ENCODE measurements at regions not wholly inside any gene's neighbourhood (a gene's known extent, or its start where the extent isn't known, plus 50 kb on each side); places are given as distances from the start of the nearest gene placed in this dataset.
A peak's percentile ranks its signal among the peaks of the same experiment; 100 is the strongest.

GRCh38 chr16:49201118-49201517, 80.5 kb downstream of the CBLN1 start:
- H3K4me3 ChIP-seq = no peak overlapping the region
- DNase-seq = no peak
- no peaks in the 10 kb centered on the region for H3K27me3 ChIP-seq
- in situ Hi-C loops (cut with MboI; ENCODE audit: low pct_ligation_motif_present in 1 of 4, low pct_unique_long_range_greater_than_20kb in 1 of 4, low sequenced_read_pairs in 3 of 4) (no loop called here), intact Hi-C loops (cut with DNase I; ENCODE audit: low total_unique reads) (no loop called here)
- no peaks in the 10 kb centered on the region for H3K4me1 ChIP-seq
- no peak overlapping the region for H3K27ac ChIP-seq
- 69% methylated on average over 1 of the region's 1 CpG; no CpG with 5 or more reads in 1 of the 2 donors for WGBS, 2 donors (ENCODE audit: low coverage in 1 of 2)
- no peaks in the 10 kb centered on the region for H3K36me3 ChIP-seq
- H3K9me3 ChIP-seq = no peaks in the 10 kb centered on the region
- TF ChIP-seq CTCF (IDR thresholded peaks at IDR 0.05) (no peak), EP300 (IDR thresholded peaks at IDR 0.05; ENCODE audit: low read depth) (no peak), POLR2AphosphoS5 (IDR thresholded peaks at IDR 0.05) (no peak), POLR2A (IDR thresholded peaks at IDR 0.05) (no peak)

- Histone ChIP-seq H3K36me3 (no peaks in the 10 kb centered on the region), H3K9me3 (no peaks in the 10 kb centered on the region), H3K4me3 (no peak overlapping the region), H3K27ac (no peak overlapping the region), H3K27me3 (no peaks in the 10 kb centered on the region), H3K4me1 (no peaks in the 10 kb centered on the region)
- in situ Hi-C loops (cut with MboI; ENCODE audit: low pct_ligation_motif_present in 1 of 4, low pct_unique_long_range_greater_than_20kb in 1 of 4, low sequenced_read_pairs in 3 of 4) (no loop called here), intact Hi-C loops (cut with DNase I; ENCODE audit: low total_unique reads) (no loop called here)
- WGBS, 2 donors (ENCODE audit: low coverage in 1 of 2) = 86 to 96% methylated on average over 4 to 8 of the region's 8 CpGs
- DNase-seq = no peak
- no peak for TF ChIP-seq EP300 (IDR thresholded peaks at IDR 0.05; ENCODE audit: low read depth)
These were observed 81.3 kb downstream of the CBLN1 start for GRCh38 chr16:49200223-49200820.

GRCh38 chr16:49195237-49195548, 86.4 kb downstream of the CBLN1 start:
- Histone ChIP-seq H3K4me3 (no peak overlapping the region), H3K9me3 (no peaks in the 10 kb centered on the region), H3K4me1 (no peaks in the 10 kb centered on the region), H3K27ac (peak overlapping the region in 2 of 4 donors; percentile 5 to 9), H3K27me3 (no peaks in the 10 kb centered on the region), H3K36me3 (no peaks in the 10 kb centered on the region)
- DNase-seq = no peak
- in situ Hi-C loops (cut with MboI; ENCODE audit: low pct_ligation_motif_present in 1 of 4, low pct_unique_long_range_greater_than_20kb in 1 of 4, low sequenced_read_pairs in 3 of 4) = no loop called here
- no peak for TF ChIP-seq EP300 (IDR thresholded peaks at IDR 0.05; ENCODE audit: low read depth)
- no peak for TF ChIP-seq POLR2AphosphoS5 (IDR thresholded peaks at IDR 0.05)
- TF ChIP-seq CTCF (IDR thresholded peaks at IDR 0.05) = no peak
- TF ChIP-seq POLR2A (IDR thresholded peaks at IDR 0.05) = no peak
- intact Hi-C loops (cut with DNase I; ENCODE audit: low total_unique reads) = no loop called here
- WGBS, 2 donors (ENCODE audit: low coverage in 1 of 2) = 69 to 93% methylated on average over 2 to 5 of the region's 5 CpGs

GRCh38 chr16:49194537-49195236, 87.0 kb downstream of the CBLN1 start:
- H3K4me3 ChIP-seq = no peak overlapping the region
- TF ChIP-seq CTCF (IDR thresholded peaks at IDR 0.05) (no peak), EP300 (IDR thresholded peaks at IDR 0.05; ENCODE audit: low read depth) (no peak), POLR2AphosphoS5 (IDR thresholded peaks at IDR 0.05) (no peak), POLR2A (IDR thresholded peaks at IDR 0.05) (no peak)
- no peak for DNase-seq
- WGBS, 2 donors (ENCODE audit: low coverage in 1 of 2) = 59 to 62% methylated on average over 4 to 16 of the region's 16 CpGs
- no peaks in the 10 kb centered on the region for H3K36me3 ChIP-seq
- in situ Hi-C loops (cut with MboI; ENCODE audit: low pct_ligation_motif_present in 1 of 4, low pct_unique_long_range_greater_than_20kb in 1 of 4, low sequenced_read_pairs in 3 of 4) (no loop called here), intact Hi-C loops (cut with DNase I; ENCODE audit: low total_unique reads) (no loop called here)
- H3K27me3 ChIP-seq = no peaks in the 10 kb centered on the region
- H3K27ac ChIP-seq = peak overlapping the region in 2 of 4 donors; percentile 5 to 9
- H3K9me3 ChIP-seq = no peaks in the 10 kb centered on the region
- H3K4me1 ChIP-seq = no peaks in the 10 kb centered on the region
